Activated CD4-positive, alpha-beta T cell treated with anti-CD3 and anti-CD28 coated beads, Interleukin-2, amount 10 ng/mL, durations not matched to agents 24 days and 14 days (primary cell): ENCODE measurements at regions not wholly inside any gene's neighbourhood (a gene's known extent, or its start where the extent isn't known, plus 50 kb on each side); places are given as distances from the start of the nearest gene placed in this dataset.
"Not testable (repeated sequence)": the region's sequence is repeated elsewhere in the genome, so short reads cannot be mapped to it uniquely, and the experiment has no call there.

Experiments
- DNase-seq: peaks from one replicate; pipeline ENCODE4 v3.0.0; 2022
- H3K27ac Mint-ChIP-seq: one replicate; pipeline ENCODE4 v1.8.0; 2022; ENCODE audit warnings: mild to moderate bottlenecking, mixed read lengths
- H3K27me3 Mint-ChIP-seq: one replicate; pipeline ENCODE4 v1.8.0; 2022; ENCODE audit warnings: mixed read lengths
- H3K36me3 Mint-ChIP-seq: one replicate; pipeline ENCODE4 v1.8.0; 2022; ENCODE audit warnings: low read depth, mild to moderate bottlenecking, mixed read lengths
- H3K4me1 Mint-ChIP-seq: one replicate; pipeline ENCODE4 v1.8.0; 2021; ENCODE audit warnings: mixed read lengths
- H3K4me3 Mint-ChIP-seq: one replicate; pipeline ENCODE4 v1.8.0; 2022; ENCODE audit warnings: mild to moderate bottlenecking, moderate library complexity, mixed read lengths
- H3K9me3 Mint-ChIP-seq: one replicate; pipeline ENCODE4 v1.8.0; 2021; ENCODE audit warnings: mixed read lengths
- intact Hi-C: fragments of 100-400 bp; cut with micrococcal nuclease; formaldehyde crosslinking; loops from one replicate; pipeline ENCODE4 v1.15.1; 2023

DNA sequence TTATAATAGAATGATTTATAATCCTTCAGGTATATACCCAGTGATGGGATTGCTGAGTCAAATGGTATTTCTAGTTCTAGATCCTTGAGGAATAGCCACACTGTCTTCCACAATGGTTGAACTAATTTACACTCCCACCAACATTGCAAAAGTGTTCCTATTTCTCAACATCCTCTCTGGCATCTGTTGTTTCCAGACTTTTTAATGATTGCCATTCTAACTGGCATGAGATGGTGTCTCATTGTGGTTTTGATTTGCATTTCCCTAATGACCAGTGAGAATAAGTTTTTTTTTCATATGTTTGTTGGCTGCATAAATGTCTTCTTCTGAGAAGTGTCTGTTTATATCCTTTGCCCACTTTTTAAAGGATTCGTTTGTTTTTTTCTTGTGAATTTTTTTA, 615.1 kb downstream of the STK39 start:
- H3K27me3 Mint-ChIP-seq, H3K4me3 Mint-ChIP-seq, H3K9me3 Mint-ChIP-seq, intact Hi-C loops, DNase-seq, H3K36me3 Mint-ChIP-seq, H3K27ac Mint-ChIP-seq, H3K4me1 Mint-ChIP-seq: not testable (repeated sequence)

GRCh38 chr2:167626961-167627360, 620.4 kb downstream of the STK39 start:
- no peak overlapping the region for H3K27ac Mint-ChIP-seq
- intact Hi-C loops: no loop called here
- DNase-seq: no peak
- H3K36me3 Mint-ChIP-seq: no peaks in the 10 kb centered on the region
- H3K4me1 Mint-ChIP-seq: no peaks in the 10 kb centered on the region
- H3K4me3 Mint-ChIP-seq: no peak overlapping the region
- no peaks in the 10 kb centered on the region for H3K9me3 Mint-ChIP-seq
- no peaks in the 10 kb centered on the region for H3K27me3 Mint-ChIP-seq

DNA sequence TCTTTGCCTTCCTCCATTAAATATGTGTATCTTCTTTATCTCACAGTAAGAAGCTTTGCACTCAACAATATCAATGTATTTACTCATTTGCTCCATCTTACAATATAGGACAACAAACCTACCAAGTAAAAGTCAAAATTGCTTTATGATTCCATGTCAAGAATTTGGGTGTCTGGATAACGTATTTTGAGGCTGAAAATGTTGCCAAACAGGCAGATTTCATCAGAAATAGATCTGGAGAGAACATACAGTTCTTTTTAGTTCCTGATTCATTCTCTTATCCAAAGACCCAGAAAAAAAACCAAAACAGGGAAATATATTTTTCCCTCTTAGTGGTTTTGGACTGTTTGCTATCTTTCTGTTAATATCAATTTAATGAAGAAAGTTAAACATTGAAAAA, 621.1 kb downstream of the STK39 start:
- no peaks in the 10 kb centered on the region for H3K4me1 Mint-ChIP-seq
- H3K4me3 Mint-ChIP-seq: no peak overlapping the region
- H3K9me3 Mint-ChIP-seq: no peaks in the 10 kb centered on the region

GRCh38 chr2:167616997-167617396, 630.4 kb downstream of the STK39 start:
- Mint-ChIP-seq H3K9me3 (no peaks in the 10 kb centered on the region), H3K27me3 (no peaks in the 10 kb centered on the region), H3K36me3 (no peaks in the 10 kb centered on the region), H3K4me1 (no peaks in the 10 kb centered on the region), H3K4me3 (no peak overlapping the region), H3K27ac (no peak overlapping the region)
- intact Hi-C loops: no loop called here
- no peak for DNase-seq

More for the DNA sequence above, 621.1 kb downstream of the STK39 start:
- Mint-ChIP-seq H3K27me3 (no peaks in the 10 kb centered on the region), H3K36me3 (no peaks in the 10 kb centered on the region), H3K27ac (no peak overlapping the region)
- no peak for DNase-seq
- intact Hi-C loops: no loop called here

DNA sequence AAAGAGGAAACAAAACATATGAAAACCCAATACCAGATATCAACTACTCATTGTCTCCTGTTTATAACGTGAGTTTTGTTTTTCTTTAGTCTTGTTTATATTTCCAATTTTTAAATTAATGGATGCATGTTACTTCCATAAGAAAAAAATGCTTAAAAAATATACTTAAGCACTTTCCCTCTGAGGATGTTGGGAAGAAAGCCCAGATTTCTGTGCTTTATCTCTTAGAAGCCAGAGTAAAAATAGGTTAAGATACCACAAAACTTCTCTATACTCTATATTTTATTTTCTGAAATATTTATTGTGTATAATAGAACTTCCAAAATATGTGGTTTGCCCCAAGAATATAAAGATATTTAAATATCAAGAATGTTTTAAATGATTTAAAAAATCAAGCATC, 633.9 kb downstream of the STK39 start:
- Mint-ChIP-seq H3K4me1 (no peaks in the 10 kb centered on the region), H3K9me3 (no peaks in the 10 kb centered on the region), H3K27me3 (no peaks in the 10 kb centered on the region), H3K4me3 (no peak overlapping the region), H3K27ac (no peak overlapping the region), H3K36me3 (no peaks in the 10 kb centered on the region)
- intact Hi-C loops: no loop called here
- DNase-seq: no peak

DNA sequence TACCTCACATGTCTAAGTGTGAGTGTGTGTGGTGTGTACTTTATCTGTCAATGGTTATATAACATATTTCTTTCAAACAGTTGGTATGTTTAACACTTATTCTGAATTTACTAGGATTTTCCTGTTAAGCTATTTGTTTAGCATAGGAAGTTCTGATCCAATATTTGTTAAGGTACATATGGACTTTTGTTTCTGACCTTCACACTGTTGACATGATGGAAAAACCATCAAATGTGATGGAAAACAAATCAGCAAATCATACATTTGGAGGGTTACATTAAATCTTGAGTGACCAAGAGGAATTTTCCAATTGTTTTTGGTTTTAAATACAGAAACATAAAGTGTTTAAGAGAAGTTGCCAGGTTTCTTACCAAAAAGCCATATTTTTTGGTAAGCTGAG, 638.9 kb downstream of the STK39 start:
- Mint-ChIP-seq H3K36me3 (no peaks in the 10 kb centered on the region), H3K9me3 (no peaks in the 10 kb centered on the region), H3K4me3 (no peak overlapping the region), H3K27ac (no peak overlapping the region), H3K27me3 (no peaks in the 10 kb centered on the region), H3K4me1 (no peaks in the 10 kb centered on the region)
- intact Hi-C loops: loop anchor here (5.0 kb wide), 1 partner anchor 509 kb away; no protein-coding TSS in a partner anchor
- no peak for DNase-seq

DNA sequence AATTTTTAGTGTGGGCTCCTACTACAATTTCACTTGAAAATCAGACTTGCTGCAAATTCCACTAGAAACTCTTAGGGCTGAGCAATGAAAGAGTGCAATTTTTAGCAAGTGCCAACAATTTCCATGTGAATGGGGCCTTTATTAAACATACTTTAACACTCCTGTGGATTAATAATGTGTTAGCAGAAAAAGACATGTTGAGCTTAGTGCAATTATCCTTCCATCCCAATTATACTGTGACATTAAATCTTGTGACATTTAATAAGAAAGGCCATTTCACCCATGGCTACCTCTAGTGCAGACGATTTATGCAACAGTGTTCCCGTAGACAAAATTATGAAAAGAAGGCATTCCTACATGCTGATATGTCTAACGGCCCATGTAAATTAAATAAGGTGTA, 639.7 kb downstream of the STK39 start:
- H3K9me3 Mint-ChIP-seq: no peaks in the 10 kb centered on the region
- H3K4me1 Mint-ChIP-seq: no peaks in the 10 kb centered on the region
- no peaks in the 10 kb centered on the region for H3K27me3 Mint-ChIP-seq
- intact Hi-C loops: loop anchor here (5.0 kb wide), 1 partner anchor 510 kb away; no protein-coding TSS in a partner anchor
- no peak overlapping the region for H3K27ac Mint-ChIP-seq
- H3K36me3 Mint-ChIP-seq: no peaks in the 10 kb centered on the region
- no peak for DNase-seq
- no peak overlapping the region for H3K4me3 Mint-ChIP-seq

- no peaks in the 10 kb centered on the region for H3K9me3 Mint-ChIP-seq
- intact Hi-C loops: loop anchor here (5.0 kb wide), 1 partner anchor 510 kb away; no protein-coding TSS in a partner anchor
- H3K4me1 Mint-ChIP-seq: no peaks in the 10 kb centered on the region
- no peak overlapping the region for H3K4me3 Mint-ChIP-seq
- DNase-seq: no peak
- H3K36me3 Mint-ChIP-seq: no peaks in the 10 kb centered on the region
- no peak overlapping the region for H3K27ac Mint-ChIP-seq
- no peaks in the 10 kb centered on the region for H3K27me3 Mint-ChIP-seq
Measured at GRCh38 chr2:167607211-167607610, 640.2 kb downstream of the STK39 start.

DNA sequence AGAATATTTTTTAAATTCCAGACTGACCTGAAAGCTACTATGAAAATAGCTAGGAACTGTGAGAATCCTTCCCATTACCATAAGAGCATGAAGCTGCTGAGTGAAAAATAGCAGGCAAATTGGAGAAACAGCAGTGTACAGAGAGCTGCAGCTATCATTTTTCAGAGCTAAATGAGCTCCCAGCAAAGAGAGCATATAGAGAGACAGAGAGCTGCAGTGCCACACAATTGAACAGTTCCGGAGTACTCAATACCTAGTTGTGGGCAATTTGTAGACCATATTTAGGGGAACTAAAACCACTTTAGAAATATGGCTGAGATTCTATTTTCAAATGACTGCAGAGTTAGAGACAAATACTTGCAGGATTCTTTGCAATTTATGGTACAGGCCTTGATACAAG, 645.3 kb downstream of the STK39 start:
- intact Hi-C loops: no loop called here
- no peak for DNase-seq
- no peaks in the 10 kb centered on the region for H3K27me3 Mint-ChIP-seq
- H3K4me1 Mint-ChIP-seq: no peaks in the 10 kb centered on the region
- no peaks in the 10 kb centered on the region for H3K9me3 Mint-ChIP-seq
- H3K27ac Mint-ChIP-seq: no peak overlapping the region
- H3K36me3 Mint-ChIP-seq: no peaks in the 10 kb centered on the region
- H3K4me3 Mint-ChIP-seq: no peak overlapping the region

- DNase-seq: no peak
- Mint-ChIP-seq H3K36me3 (no peaks in the 10 kb centered on the region), H3K27me3 (no peaks in the 10 kb centered on the region), H3K9me3 (no peaks in the 10 kb centered on the region), H3K4me3 (no peak overlapping the region), H3K4me1 (no peaks in the 10 kb centered on the region), H3K27ac (no peak overlapping the region)
- intact Hi-C loops: no loop called here
Measured at GRCh38 chr2:167599219-167599618, 648.2 kb downstream of the STK39 start.

- H3K27me3 Mint-ChIP-seq: no peaks in the 10 kb centered on the region
- DNase-seq: no peak
- no peaks in the 10 kb centered on the region for H3K36me3 Mint-ChIP-seq
- no peaks in the 10 kb centered on the region for H3K9me3 Mint-ChIP-seq
- H3K27ac Mint-ChIP-seq: no peak overlapping the region
- no peaks in the 10 kb centered on the region for H3K4me1 Mint-ChIP-seq
- no peak overlapping the region for H3K4me3 Mint-ChIP-seq
- intact Hi-C loops: no loop called here
Measured at GRCh38 chr2:167595839-167596471, 651.4 kb downstream of the STK39 start.

- Mint-ChIP-seq H3K4me1 (no peaks in the 10 kb centered on the region), H3K36me3 (no peaks in the 10 kb centered on the region), H3K27ac (no peak overlapping the region), H3K4me3 (no peak overlapping the region), H3K9me3 (no peaks in the 10 kb centered on the region), H3K27me3 (no peaks in the 10 kb centered on the region)
- no peak for DNase-seq
- intact Hi-C loops: no loop called here
Measured at GRCh38 chr2:167595021-167595420, 652.4 kb downstream of the STK39 start.

DNA sequence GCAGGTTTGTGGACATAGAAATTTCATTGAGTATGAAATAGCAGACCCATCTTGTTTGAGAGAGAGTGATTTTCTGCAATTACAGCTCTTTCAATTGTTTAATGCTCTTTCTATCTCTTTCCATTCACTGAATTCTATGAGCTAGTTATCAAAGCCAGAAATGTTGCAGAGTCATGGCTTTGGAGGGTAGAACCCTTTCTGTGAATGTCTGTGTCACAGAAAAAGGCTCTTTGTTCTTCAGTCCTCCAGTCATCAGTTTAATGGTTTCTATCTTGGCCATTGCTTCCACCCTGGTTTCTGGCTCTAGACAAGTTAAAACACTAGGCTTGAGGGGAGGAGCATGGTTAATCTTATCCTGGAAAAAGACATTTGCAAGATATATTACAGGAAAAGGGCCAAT, 655.0 kb downstream of the STK39 start:
- no peaks in the 10 kb centered on the region for H3K36me3 Mint-ChIP-seq

DNA sequence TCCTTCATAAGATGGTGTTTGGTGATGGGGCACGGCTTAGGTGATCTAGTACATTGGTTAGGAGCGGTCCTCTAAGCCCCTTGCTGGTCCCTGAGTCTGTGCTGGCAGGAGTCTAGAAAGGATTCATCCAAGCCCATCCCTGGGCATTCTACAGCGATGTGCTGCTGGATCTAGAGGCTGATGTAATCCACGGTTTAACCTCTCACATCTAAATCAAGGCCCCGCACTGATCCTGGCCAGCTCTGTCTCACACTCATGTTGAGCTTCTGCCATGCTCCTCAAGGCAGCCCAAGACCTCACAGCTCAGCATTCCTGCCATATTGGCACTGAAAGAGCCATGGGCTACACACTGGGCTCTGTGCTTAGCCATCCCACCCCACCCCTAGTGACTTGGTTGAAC, 664.8 kb downstream of the STK39 start:
- Mint-ChIP-seq H3K4me3 (no peak overlapping the region), H3K4me1 (no peaks in the 10 kb centered on the region), H3K27ac (no peak overlapping the region), H3K9me3 (no peaks in the 10 kb centered on the region), H3K27me3 (no peaks in the 10 kb centered on the region), H3K36me3 (no peaks in the 10 kb centered on the region)
- DNase-seq: no peak
- intact Hi-C loops: no loop called here

More for the DNA sequence above, 655.0 kb downstream of the STK39 start:
- H3K27ac Mint-ChIP-seq: no peak overlapping the region
- intact Hi-C loops: no loop called here
- DNase-seq: no peak
- no peaks in the 10 kb centered on the region for H3K27me3 Mint-ChIP-seq
- no peak overlapping the region for H3K4me3 Mint-ChIP-seq
- no peaks in the 10 kb centered on the region for H3K9me3 Mint-ChIP-seq
- no peaks in the 10 kb centered on the region for H3K4me1 Mint-ChIP-seq

- H3K4me1 Mint-ChIP-seq: no peaks in the 10 kb centered on the region
- H3K9me3 Mint-ChIP-seq: no peaks in the 10 kb centered on the region
- H3K36me3 Mint-ChIP-seq: no peaks in the 10 kb centered on the region
- H3K4me3 Mint-ChIP-seq: no peak overlapping the region
- H3K27me3 Mint-ChIP-seq: no peaks in the 10 kb centered on the region
- no peak for DNase-seq
- H3K27ac Mint-ChIP-seq: no peak overlapping the region
- intact Hi-C loops: no loop called here
Measured at GRCh38 chr2:167581961-167582574, 665.3 kb downstream of the STK39 start.
